ENCODE measurements at regions not wholly inside any gene's neighbourhood (a gene's known extent, or its start where the extent isn't known, plus 50 kb on each side); places are given as distances from the start of the nearest gene placed in this dataset.
A peak's percentile ranks its signal among the peaks of the same experiment; 100 is the strongest.
"Not testable (repeated sequence)": the region's sequence is repeated elsewhere in the genome, so short reads cannot be mapped to it uniquely, and the experiment has no call there.

- no peak for DNase-seq
Measured at GRCh38 chr14:77985211-77985615, 185.0 kb upstream of the NRXN3 start.

GRCh38 chr14:77986773-77987172 lies 183.4 kb upstream of the NRXN3 start:
- no peak for DNase-seq

DNA sequence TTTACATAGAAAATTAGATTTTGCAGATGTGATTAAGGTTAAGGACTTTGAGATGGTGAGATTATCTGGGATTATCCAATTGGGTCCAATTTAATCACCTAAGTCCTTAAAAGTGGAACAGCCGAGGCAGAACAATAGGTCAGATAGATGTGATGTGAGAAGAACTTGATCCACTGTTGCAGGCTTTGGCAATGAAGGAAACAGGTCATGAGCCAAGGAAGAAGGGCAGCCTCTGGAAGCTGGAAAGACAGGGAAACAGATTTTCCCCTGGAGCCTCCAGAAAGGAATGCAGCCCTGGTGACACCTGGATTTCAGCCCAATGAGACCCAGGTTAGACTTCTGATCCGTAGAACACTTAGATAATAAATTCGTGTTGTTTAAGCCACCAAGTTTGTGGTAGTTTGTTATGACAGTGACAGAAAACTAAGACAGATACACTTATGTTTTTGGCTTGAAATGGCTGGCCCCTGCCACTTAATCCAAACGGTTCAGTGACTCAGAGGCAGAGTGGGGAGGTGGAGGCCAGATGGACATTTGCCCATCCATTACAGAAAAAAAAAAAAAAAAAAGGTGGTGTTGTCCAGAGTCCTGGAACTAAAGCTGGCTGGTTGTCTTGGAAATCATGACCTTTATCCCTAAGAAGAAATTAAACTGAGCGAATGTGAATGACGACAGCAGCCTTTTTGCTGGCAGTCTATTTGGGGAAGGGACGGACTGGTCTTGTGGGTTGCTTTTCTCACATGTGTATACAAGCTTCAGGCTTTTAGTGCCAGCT lies 181.9 kb upstream of the NRXN3 start:
- DNase-seq, result no peak

GRCh38 chr14:77988970-77989369 lies 181.2 kb upstream of the NRXN3 start:
- DNase-seq, result peak; percentile 13

- no peak for DNase-seq
Measured at GRCh38 chr14:77989441-77989991, 180.7 kb upstream of the NRXN3 start.

DNA sequence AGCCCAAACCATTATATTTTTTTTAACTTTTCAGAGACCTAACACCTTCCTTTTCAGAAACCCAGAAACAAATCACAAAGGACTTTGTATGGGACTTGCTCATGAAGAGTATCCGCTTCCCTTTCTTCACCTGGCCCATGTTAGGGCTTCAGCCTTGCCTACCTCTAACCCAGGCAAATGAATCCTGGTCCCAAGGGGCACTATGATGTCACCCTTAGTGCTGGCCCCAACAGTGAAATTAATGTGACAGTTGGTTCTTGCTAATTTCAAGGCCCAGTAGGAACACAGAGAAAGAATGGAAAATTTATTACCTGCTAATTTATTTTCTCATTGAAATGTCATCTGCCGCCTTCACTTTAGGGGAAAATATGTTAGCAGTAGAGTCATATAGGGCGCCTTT lies 179.8 kb upstream of the NRXN3 start:
- DNase-seq, result no peak

GRCh38 chr14:77991128-77991772 lies 178.9 kb upstream of the NRXN3 start:
- no peak for DNase-seq

DNA sequence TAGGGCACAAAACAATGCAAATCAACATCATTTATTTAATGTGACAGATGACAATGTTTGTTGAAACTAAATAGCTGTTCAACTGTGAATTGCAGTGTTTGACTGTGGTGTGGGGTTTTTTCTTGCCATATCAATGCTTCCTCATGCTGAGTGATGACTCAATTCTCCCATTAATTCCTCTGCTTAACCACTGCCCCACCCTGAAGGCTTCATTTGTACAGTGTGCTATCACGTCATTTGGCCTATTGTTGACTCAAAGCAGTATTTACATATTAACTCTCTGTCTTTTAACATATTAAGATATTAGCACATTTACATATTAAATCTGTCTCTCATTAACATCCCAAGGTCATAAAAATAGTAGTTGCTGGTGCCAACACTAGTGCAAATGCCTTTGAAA lies 164.8 kb upstream of the NRXN3 start:
- DNase-seq, result no peak

- no peak for DNase-seq
Measured at GRCh38 chr14:78007160-78007559, 163.0 kb upstream of the NRXN3 start.

GRCh38 chr14:78010688-78011087 lies 159.5 kb upstream of the NRXN3 start:
- DNase-seq, result no peak

DNA sequence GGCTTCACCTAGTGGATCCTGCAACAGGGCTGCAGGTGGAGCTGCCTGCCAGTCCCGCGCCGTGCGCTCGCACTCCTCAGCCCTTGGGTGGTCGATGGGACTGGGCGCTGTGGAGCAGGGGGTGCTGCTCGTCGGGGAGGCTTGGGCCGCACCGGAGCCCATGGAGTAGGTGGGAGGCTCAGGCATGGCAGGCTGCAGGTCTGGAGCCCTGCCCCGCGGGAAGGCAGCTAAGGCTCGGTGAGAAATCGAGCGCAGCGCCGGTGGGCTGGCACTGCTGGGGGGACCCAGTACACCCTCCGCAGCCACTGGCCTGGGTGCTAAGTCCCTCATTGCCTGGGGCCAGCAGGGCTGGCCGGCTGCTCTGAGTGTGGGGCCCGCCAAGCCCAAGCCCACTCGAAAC lies 156.3 kb upstream of the NRXN3 start:
- DNase-seq, result not testable (repeated sequence)

- DNase-seq, result no peak
Measured at GRCh38 chr14:78016532-78016931, 153.6 kb upstream of the NRXN3 start.

DNA sequence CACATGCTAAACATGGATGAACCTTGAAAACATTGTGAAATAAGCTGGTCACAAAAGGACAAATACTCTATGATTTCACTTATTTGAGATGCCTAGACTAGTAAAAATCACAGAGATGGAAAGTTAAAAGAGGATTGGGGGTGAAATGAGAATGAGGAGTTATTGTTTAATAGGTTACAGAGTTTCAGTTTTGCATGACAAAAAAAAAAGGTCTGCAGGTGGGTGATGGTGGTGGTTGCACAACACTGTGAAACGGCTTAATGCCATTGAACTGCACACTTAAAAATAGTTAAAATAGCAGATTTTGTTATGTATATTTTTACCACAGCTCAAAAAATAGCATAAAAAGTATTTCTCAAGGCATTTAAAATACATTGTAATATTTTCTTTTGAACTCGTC lies 151.9 kb upstream of the NRXN3 start:
- no peak for DNase-seq

DNA sequence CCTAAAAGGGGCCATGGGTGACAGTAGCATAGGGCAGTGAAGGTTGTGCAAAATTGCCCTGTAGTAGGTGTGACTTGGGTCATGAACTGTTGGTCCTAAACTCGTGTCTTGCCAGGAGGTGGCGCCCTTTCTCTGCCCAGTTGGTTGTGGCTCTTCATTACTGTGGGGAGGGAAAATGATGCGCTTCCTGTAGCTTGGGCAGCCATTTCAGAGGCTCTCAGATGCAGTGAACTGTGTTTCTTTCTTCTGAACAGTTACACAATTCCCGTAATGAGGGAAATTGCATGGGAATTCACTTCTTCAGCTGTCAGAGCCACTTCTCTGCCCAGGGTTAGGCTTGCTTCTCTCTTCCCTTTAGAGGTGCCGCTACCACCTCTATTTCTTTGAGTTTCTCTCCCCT lies 148.1 kb upstream of the NRXN3 start:
- peak; percentile 45 for DNase-seq

GRCh38 chr14:78023112-78023511 lies 147.1 kb upstream of the NRXN3 start:
- DNase-seq, result no peak

GRCh38 chr14:78028471-78028870 lies 141.7 kb upstream of the NRXN3 start:
- DNase-seq, result no peak

DNA sequence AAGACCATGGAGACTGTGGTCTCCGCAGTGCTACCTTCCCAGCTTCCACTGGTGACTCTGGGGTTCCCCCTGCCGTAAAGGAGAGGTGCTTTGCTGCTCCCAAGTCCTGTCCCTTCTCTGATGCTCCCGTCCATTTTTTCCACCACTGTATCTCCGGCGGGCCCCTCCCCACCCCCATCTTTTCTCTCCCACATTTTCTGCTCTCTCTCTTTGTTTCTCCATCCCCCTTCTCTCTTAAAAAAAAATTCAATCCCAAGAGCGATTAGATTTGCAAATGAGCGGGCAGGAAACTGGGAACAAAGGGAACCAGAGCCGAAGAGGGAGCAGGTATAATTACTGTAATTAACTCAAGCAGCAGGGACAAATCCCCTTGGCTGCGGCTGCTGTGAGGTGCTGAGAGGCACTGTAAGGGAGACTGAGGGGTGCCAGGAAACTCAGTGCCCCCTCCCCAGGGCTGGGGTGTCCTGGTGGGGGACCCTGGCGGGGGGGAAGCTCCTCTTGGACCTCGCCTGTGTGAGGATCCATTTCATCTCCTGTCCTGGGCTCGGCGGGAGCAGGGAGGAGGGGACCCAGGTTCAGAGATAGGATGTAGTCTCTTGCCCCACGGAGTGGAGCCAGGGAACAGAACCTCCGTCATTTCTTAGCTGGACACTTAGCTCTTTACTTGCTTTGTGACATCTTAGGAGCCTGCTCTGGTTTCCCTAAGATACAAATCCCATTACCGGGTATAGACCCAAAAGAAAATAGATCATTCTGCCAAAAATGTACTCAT lies 140.4 kb upstream of the NRXN3 start:
- peak; percentile 1 for DNase-seq

GRCh38 chr14:78043349-78043748 lies 126.8 kb upstream of the NRXN3 start:
- no peak for DNase-seq

- no peak for DNase-seq
Measured at GRCh38 chr14:78048120-78048519, 122.1 kb upstream of the NRXN3 start.

GRCh38 chr14:78056890-78057289 lies 113.3 kb upstream of the NRXN3 start:
- DNase-seq, result not testable (repeated sequence)

- DNase-seq, result no peak
Measured at GRCh38 chr14:78070344-78070743, 99.8 kb upstream of the NRXN3 start.

- no peak for DNase-seq
Measured at GRCh38 chr14:78071016-78071549, 99.1 kb upstream of the NRXN3 start.

- no peak for DNase-seq
Measured at GRCh38 chr14:78073028-78073427, 97.1 kb upstream of the NRXN3 start.
